GM12874 (cell line): ENCODE measurements at regions not wholly inside any gene's neighbourhood (a gene's known extent, or its start where the extent isn't known, plus 50 kb on each side); places are given as distances from the start of the nearest gene placed in this dataset.

ENCODE experiments used
- CTCF ChIP-seq: IDR thresholded peaks from 2 replicates; pipeline ENCODE4 v1.5.1; 2011; ENCODE audit warnings: low read depth, mild to moderate bottlenecking, control low read depth, low read length, moderate library complexity; ENCODE audit not compliant: insufficient read depth

- TF ChIP-seq CTCF = no peak
These were observed 63.7 kb upstream of the WNT4 start for GRCh38 chr1:22206551-22207125.

- TF ChIP-seq CTCF = no peak
These were observed 64.8 kb upstream of the WNT4 start for GRCh38 chr1:22207511-22208267.

GRCh38 chr1:22208268-22208972, 65.5 kb upstream of the WNT4 start:
- TF ChIP-seq CTCF = no peak

GRCh38 chr1:22208973-22209378, 66.1 kb upstream of the WNT4 start:
- TF ChIP-seq CTCF = no peak

GRCh38 chr1:22210176-22210575, 67.3 kb upstream of the WNT4 start:
- TF ChIP-seq CTCF = no peak

- TF ChIP-seq CTCF = no peak
These were observed 67.7 kb upstream of the WNT4 start for GRCh38 chr1:22210636-22211035.

GRCh38 chr1:22212400-22213233, 69.7 kb upstream of the WNT4 start:
- TF ChIP-seq CTCF = no peak
